Transverse colon (tissue), 4 donors: ENCODE measurements at regions not wholly inside any gene's neighbourhood (a gene's known extent, or its start where the extent isn't known, plus 50 kb on each side); places are given as distances from the start of the nearest gene placed in this dataset.

Experiments
- CTCF ChIP-seq, 5 experiments: fragments of 200-600 bp in 3 of 5; fragments of 450-650 bp in 2 of 5; sonication (generic) in 3 of 5; IDR thresholded peaks; 1 replicate in 2 of 5; 2 replicates in 3 of 5; pipeline ENCODE4 v1.5.1; 2016 to 2017; ENCODE audit warnings: antibody characterized with exemption in 5 of 5, inconsistent platforms in 3 of 5, mild to moderate bottlenecking in 2 of 5, moderate library complexity in 1 of 5
- EP300 ChIP-seq: sonication (generic); formaldehyde crosslinking; IDR thresholded peaks from one replicate; pipeline ENCODE4 v1.6.1; 2017; ENCODE audit warnings: antibody characterized with exemption, low read depth
- POLR2A ChIP-seq: fragments of 450-650 bp; IDR thresholded peaks from one replicate; pipeline ENCODE4 v1.6.1; 2016; ENCODE audit warnings: antibody characterized with exemption, mild to moderate bottlenecking, moderate library complexity
- POLR2AphosphoS5 ChIP-seq, 3 donors: sonication (generic); formaldehyde crosslinking; IDR thresholded peaks; one replicate each; pipeline ENCODE4 v1.6.1; 2016; ENCODE audit warnings: antibody characterized with exemption in 3 of 3

GRCh38 chr14:101408077-101408831 is 153.0 kb upstream of the DIO3 start:
- TF ChIP-seq EP300 (no peak), CTCF (IDR thresholded peaks at IDR 0.05) (no peak), POLR2A (no peak), POLR2AphosphoS5 (IDR thresholded peaks at IDR 0.05) (peak in 1 of 3 donors; percentile 12)
